Bronchial epithelial cell (primary cell): ENCODE measurements at regions not wholly inside any gene's neighbourhood (a gene's known extent, or its start where the extent isn't known, plus 50 kb on each side); places are given as distances from the start of the nearest gene placed in this dataset.

Source experiments
- DNase-seq: peaks from one replicate; pipeline ENCODE4 v3.0.0-alpha.2; 2010; ENCODE audit warnings: low read depth
- FAIRE-seq: peaks from 2 replicates; lab custom pipeline; 2011; peaks lifted over from hg19 to GRCh38; lab: Jason Lieb, UNC
- H3K27me3 ChIP-seq: 2 replicates; pipeline ENCODE4 v1.5.1; 2011; ENCODE audit warnings: low read length; ENCODE audit not compliant: control insufficient read depth, insufficient read depth
- H3K36me3 ChIP-seq: 2 replicates; pipeline ENCODE4 v1.5.1; 2011; ENCODE audit warnings: low read length; ENCODE audit not compliant: control insufficient read depth, insufficient read depth
- H3K4me3 ChIP-seq: 2 replicates; pipeline ENCODE4 v1.5.1; 2011; ENCODE audit warnings: mild to moderate bottlenecking, low read depth, low read length, control low read depth
- TF ChIP-seq, protein P1 (sequence below): IDR thresholded peaks from 2 replicates; pipeline ENCODE4 v1.5.1; 2011; ENCODE audit warnings: mild to moderate bottlenecking, moderate library complexity, low read length, control low read depth, inconsistent platforms; ENCODE audit not compliant: insufficient read depth, severe bottlenecking

DNA sequence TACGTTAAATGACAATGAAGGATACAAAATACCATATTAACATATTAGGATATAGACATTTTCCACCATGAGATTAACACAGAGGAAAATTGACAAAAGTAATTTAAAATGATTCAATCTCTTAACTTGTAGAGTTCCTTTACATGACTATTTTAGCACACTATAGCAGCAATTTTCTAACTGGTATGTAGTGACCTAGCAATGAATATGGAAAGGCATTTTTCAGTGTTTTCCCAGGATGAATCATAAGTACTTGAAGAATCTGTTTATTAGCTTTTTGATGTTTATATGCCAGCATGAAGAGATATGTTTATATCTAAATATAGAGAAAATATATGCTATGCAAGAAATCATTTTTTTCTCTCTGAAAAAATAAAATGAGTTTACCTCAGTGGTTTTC lies 782.5 kb upstream of the CDH10 start:
- TF ChIP-seq, protein P1, sequence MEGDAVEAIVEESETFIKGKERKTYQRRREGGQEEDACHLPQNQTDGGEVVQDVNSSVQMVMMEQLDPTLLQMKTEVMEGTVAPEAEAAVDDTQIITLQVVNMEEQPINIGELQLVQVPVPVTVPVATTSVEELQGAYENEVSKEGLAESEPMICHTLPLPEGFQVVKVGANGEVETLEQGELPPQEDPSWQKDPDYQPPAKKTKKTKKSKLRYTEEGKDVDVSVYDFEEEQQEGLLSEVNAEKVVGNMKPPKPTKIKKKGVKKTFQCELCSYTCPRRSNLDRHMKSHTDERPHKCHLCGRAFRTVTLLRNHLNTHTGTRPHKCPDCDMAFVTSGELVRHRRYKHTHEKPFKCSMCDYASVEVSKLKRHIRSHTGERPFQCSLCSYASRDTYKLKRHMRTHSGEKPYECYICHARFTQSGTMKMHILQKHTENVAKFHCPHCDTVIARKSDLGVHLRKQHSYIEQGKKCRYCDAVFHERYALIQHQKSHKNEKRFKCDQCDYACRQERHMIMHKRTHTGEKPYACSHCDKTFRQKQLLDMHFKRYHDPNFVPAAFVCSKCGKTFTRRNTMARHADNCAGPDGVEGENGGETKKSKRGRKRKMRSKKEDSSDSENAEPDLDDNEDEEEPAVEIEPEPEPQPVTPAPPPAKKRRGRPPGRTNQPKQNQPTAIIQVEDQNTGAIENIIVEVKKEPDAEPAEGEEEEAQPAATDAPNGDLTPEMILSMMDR = no peak
- no peaks in the 10 kb centered on the region for H3K36me3 ChIP-seq
- FAIRE-seq = no peak
- H3K27me3 ChIP-seq = no peaks in the 10 kb centered on the region
- no peak overlapping the region for H3K4me3 ChIP-seq
- no peak for DNase-seq

DNA sequence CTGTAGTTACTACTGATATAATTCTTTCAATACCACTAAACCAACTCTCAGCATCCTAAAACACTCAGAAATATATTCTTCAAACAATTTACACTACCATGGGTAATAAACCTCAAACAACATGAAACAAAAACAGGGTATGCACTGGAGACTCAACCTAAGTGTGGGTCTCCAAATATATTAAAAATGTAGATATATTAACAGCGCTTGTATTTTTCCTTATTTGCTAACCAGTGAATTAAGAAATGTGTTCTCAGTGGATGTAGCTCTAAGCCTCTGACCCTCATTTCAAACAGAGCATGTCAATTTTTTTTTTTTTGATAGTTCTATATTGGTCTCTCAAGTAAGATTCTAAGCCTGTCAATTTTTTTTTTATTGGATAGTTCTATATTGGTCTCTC lies 778.5 kb upstream of the CDH10 start:
- TF ChIP-seq, protein P1 = no peak
- Histone ChIP-seq H3K36me3 (no peaks in the 10 kb centered on the region), H3K27me3 (no peaks in the 10 kb centered on the region), H3K4me3 (no peak overlapping the region)
- no peak for DNase-seq
- no peak for FAIRE-seq

DNA sequence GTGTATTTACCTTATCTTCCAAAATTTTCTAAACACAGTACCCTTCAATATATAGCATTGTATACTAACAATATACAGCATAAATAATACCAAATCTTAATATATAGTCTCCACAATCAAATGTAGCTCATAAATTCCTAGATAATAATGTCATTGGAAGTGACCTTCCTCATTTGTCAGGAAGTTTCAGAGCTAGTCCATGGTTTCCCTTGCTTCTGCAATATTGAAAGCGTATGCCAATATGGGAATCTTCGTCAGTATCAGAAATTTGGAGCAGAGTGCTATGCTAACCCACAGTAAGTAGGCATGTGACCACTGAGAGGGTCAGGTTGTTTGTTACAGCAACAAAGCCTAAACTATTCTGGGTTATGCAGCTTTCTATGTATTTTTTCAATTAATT lies 774.9 kb upstream of the CDH10 start:
- TF ChIP-seq, protein P1 = no peak
- no peaks in the 10 kb centered on the region for H3K36me3 ChIP-seq
- H3K4me3 ChIP-seq = no peak overlapping the region
- H3K27me3 ChIP-seq = no peaks in the 10 kb centered on the region
- no peak for DNase-seq
- FAIRE-seq = no peak

DNA sequence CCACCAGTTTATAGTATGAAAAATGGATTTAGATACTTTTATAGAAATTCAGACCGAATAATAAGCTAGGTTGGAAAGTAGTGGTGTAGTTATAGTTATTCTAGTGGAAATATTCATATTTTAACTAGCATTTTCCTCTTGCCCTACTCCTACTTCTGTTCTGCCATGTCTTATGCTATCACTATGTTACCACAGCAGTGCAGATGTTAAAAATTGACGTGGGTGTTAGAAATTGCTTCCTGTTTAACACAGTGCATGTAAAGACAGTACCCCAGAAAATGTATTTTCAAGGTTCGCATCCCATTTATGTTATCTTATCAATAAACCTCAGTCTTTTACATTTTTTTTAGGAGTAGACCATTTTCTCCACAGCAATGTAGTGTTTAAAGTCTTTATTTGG lies 774.2 kb upstream of the CDH10 start:
- H3K4me3 ChIP-seq = no peak overlapping the region
- no peaks in the 10 kb centered on the region for H3K27me3 ChIP-seq
- no peaks in the 10 kb centered on the region for H3K36me3 ChIP-seq
- TF ChIP-seq, protein P1 = no peak
- FAIRE-seq = no peak
- no peak for DNase-seq

DNA sequence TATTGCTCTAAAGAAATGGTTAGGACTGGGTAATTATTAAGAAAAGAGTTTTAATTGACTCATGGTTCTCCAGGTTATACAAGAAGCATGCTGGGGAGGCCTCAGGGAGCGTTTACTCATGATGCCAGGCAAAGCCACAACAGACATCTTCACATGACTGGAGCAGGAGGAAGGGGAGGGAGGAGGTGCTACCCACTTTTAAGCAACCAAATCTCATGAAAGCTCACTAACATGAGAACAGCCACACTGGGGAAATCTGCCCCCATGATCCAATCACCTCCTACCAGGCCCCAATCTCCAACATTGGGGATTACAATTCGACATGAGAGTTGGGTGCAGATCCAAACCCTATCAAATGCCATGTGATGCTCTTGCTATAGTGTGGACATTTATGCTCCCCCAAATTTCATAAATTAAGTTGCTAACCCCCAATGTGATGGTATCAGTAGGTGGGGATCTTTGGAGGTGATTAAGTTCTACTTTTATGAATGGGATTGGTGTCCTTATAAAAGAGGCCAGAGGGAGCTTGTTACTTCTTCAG lies 773.6 kb upstream of the CDH10 start:
- no peaks in the 10 kb centered on the region for H3K27me3 ChIP-seq
- no peak for FAIRE-seq
- TF ChIP-seq, protein P1 = no peak

DNA sequence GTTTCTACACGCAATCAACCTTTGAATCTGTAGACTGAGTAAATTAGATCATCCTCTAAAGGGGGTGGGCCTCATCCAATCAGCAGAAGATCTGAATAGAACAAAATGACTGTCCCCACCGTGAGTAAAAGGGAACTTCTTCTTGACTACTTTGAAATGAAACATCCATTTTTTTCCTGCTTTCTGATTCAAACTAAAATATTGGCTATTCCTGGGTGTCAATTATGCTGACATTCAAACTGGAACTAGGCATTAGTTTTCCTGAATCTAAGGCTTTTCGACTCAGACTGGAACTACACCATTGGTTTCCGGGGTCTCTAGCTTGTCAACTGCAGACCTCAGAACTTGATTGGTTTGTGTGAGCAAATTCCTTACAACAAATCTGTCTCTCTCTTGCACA lies 772.2 kb upstream of the CDH10 start:
- DNase-seq (no peak), FAIRE-seq (no peak)
- TF ChIP-seq, protein P1 = no peak
- H3K27me3 ChIP-seq = no peaks in the 10 kb centered on the region
- no peaks in the 10 kb centered on the region for H3K36me3 ChIP-seq
- no peak overlapping the region for H3K4me3 ChIP-seq

More for the DNA sequence above, 773.6 kb upstream of the CDH10 start:
- H3K4me3 ChIP-seq = no peak overlapping the region
- H3K36me3 ChIP-seq = no peaks in the 10 kb centered on the region
- no peak for DNase-seq
